ENCODE measurements at regions not wholly inside any gene's neighbourhood (a gene's known extent, or its start where the extent isn't known, plus 50 kb on each side); places are given as distances from the start of the nearest gene placed in this dataset.
A peak's percentile ranks its signal among the peaks of the same experiment; 100 is the strongest.
"Not testable (repeated sequence)": the region's sequence is repeated elsewhere in the genome, so short reads cannot be mapped to it uniquely, and the experiment has no call there.

DNA sequence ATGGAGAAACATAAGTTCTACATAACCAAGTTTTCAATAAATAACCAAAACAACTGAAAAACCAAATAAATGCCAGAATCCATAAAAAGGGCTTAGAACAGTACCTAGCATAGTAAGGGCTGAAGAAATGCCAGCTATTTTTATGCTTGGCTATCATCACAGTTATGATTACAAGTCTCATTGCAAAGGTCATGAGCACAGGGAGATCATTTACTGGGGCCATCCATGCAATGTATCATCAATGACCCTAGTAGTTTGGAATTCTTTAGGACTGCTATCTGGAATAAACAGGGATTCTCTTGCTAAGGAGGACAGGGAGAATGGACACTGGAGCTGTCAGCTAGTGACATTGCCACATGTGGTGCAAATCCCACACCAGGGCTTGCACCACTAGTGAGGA lies 92.5 kb upstream of the NAP1L1 start:
- peak; percentile 56 for DNase-seq

DNA sequence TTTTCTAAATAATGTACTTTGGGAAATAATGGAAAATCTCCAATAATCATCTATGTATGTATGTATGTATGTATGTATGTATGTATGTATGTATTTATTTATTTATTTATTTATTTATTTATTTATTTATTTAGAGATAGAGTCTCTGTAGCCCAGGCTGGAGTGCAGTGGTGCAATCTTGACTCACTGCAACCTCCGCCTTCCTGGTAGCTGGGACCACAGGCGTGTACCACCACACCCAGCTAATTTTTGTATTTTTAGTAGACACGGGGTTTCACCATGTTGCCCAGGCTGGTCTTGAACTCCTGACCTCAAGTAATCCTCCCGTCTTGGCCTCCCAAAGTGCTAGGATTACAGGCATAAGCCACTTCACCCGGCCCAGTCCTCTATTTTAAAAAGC lies 91.5 kb upstream of the NAP1L1 start:
- not testable (repeated sequence) for DNase-seq

DNA sequence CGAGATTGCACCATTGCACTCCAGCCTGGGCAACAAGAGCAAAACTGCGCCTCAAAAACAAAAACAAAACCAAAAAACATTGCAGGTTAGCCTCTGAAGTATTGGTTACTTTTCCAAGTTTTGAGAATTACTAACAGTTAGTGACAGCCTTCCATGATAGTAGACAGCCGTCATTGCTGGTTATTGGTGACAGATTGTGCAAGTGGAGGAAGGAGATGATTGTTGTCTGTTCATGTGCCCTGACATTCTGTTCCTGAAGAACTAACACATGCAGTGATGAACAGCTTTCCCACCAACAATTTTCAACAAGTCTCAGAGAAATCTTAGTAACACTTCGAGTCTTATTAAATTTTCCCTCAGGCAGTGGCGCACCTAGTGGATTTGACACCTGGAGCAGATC lies 89.3 kb upstream of the NAP1L1 start:
- no peak for DNase-seq

DNA sequence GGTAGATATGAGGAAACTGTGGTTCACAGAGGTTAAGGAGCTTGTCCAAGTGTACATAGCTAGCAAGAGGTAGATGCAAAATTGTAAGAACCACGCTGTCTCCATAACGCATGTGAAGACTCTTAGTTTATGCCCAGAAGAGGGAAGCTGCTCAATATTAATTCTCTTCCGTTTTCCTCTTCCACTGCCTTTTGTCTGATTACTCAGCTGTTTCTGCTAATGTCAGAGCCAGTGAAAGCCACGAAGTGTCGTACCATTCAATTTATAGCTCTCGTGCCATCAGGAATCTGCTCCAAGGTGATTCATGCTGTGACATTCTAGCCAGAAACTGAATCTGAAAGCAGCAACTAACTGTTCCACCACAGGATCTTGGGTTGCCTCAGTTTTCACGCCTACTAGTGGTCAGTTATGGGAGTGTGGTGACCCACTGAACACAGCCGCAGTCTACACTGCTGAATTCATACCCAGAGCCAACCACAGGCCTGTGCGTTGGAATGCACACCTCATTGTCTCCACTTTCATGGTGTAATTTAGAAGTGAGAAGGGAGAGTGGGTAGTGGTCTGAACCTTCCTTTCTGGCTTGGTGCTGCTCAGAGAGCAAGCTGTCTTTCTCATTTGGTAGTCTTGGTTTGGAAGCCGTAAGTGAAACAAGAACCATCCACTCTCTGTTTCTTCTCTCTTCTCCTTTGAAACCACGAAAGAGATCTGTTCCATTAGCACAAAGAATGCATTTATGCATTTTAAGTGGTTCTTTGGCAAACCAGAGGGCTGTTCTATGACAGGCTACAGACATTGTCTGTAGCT lies 74.2 kb upstream of the NAP1L1 start:
- peak; percentile 90 for DNase-seq

DNA sequence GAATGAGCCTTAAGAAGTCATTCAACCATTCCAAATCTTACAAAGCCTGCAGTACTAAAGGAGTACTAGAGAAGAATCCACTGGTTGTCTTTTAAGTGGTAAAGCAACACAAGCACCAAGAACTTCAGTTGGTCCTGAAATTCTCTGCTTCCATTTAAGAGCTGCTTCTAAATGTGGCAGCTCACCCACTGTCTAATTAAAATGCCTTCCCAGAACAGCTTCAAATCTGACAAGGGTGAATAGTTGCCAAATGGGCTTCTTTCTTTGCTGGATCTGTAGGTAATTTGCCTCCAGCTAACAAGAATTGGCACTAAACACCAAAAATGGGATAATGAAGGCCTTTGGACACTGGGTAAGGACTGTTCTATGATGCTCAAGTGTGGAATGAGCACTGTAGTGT lies 72.2 kb upstream of the NAP1L1 start:
- DNase-seq: no peak

DNA sequence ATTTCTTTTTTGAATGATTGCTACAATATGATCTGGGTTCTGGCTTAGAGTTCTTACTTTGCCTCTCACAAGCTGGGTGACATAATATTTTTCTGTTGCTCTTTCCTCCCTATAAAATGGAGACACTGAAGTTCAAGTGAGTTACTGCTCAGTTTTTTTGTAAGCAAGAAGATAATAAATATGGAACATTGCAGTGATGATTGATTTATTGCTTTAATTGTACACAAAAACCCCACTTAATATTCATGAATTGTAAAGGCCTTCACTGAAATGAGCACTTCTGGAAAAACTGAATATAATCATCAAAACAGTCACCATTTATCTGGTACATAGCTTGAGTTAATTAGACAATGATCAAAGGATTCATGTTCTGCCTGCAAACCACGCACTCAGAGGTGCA lies 71.8 kb upstream of the NAP1L1 start:
- no peak for DNase-seq

DNA sequence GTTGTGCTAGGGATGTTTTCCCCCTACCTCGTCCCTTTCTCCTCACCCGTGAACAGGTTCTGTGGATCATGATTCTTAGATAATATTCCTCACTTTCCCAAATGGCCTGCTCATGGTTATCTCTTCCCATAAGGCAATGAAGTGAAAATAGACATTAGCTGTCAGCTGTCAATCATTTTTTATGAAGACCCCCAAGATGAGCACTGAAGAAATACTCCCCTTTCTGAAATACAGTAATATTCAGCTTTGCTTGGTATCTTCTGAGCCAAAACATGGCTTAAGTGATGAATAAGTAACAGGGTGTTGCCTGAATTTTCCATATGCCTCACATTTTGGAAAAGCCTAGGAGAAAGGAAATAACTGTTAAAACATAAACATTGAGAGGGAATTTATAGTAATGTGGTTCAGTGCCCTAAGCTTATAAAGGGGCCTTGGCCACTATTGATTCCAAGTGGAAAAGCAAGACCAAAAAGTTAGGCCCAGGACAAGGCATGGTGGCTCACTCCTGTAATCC lies 70.7 kb upstream of the NAP1L1 start:
- DNase-seq: no peak

DNA sequence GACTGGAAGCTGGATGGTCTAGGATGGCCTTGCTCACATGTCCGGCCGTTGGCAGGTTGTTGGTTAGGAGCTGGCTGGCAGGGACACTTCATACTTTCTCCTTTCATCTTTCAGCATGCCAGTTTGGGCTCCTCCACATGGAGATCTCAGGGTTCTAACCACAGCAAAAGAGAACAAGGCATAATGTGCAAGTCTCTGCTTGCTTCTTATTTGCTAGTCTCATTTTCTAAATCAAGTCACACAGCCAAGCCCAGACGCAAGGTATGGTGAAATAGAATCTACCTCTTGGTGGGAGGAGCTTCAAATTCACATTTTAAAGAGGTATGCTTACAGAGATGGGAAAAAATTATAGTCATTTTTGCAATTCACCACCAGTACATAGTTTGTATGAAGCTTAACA lies 69.1 kb upstream of the NAP1L1 start:
- no peak for DNase-seq

DNA sequence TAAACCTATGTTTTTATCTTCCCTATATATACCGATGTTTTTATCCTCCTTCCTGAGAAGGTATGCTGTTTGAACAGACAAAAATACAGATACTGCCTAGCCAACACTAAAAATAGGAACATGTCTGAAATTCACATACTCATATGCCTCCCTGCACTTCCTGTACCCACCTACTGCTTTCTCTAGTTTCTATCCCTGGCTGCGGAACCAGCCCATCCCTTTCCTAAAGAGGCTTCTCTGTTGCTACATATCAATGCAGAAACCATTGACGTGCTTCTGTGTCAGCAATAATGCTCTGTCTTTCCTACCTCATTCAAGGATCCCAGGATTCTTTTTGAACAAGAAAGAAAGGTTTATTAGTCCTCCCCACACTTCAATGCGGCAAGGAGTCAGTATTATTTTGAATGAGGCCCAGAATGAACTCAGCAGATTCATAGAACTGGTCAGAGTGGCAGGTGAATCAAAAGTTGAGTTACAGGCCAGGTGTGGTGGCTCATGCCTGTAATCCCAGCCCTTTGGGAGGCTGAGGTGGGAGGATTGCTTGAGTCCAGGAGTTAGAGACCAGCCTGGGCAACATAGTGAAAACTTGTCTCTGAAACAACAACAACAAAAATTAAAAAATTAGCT lies 67.8 kb upstream of the NAP1L1 start:
- no peak for DNase-seq

DNA sequence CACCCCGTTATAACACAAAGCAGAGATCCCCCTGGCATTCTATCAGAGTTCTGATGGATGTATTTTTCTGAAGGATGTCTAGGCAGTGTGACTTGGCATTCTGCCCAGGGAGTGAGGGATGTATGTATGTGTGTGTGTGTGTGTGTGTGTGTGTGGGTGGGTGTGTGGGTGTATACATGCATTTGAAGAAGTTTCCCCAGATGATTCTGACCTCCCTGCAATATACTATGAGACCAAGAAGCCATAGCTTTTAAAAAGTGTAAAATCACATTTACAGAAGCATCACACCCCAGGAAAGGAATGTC lies 59.7 kb upstream of the NAP1L1 start:
- peak; percentile 51 for DNase-seq

DNA sequence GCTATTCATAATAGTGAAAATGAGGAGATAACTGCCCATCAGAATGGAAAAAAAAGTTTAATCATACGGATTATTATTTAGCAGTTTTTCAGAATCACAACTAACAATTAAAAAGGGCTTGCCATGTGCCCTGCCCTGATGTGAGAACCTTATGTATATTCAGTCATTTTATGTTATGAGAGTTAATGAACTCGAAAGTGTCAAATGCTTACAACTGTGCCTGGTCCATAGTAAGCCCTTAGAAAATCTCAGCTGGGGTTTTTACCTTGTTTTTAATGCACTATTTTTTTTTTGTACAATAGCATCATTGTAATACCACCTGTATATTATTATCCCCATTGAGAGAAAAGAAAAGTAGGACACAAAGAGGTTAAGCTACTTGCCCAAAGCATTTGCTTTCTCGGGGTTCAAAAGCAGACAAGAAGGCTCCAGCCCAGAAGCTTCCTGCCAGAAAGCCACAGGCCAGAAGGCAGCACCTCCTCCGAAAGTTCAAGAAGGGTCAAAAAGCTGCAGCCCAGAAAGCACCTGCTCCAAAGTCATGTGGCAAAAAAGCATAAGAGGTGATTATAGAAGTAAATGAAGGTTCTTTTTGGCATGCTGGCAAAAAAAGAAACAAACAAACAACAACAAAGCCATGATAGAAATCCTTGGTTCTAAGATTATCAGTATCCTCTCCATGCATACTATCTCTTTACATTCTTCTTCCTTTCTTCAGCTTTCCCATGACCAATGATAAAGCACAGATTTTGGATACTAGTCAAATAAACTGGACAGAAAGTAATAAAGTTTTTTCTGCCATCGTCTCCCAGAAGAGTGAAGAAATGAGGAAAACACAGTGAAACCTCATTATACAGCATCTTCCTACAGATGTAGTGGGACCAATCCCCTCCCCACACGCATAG lies 59.1 kb upstream of the NAP1L1 start:
- DNase-seq: no peak

DNA sequence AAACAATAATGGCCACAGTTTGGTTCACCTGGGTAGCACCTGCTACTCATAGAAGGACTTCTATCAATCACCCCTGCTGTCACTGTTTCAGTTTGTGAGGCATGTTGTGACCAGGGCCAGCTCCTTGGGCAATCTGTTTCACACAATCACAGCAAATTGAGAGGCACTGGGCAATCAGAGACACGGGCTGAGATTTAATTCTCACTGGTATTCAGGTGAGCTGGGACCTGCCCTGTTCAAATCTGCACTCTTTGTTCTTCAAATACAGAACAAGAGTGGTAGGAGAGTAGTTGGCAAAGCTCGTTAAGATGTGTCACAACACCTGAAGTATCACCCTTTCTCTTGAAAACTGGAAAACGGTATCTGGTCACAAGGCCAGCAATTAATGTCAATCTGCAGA lies 57.8 kb upstream of the NAP1L1 start:
- DNase-seq: no peak

DNA sequence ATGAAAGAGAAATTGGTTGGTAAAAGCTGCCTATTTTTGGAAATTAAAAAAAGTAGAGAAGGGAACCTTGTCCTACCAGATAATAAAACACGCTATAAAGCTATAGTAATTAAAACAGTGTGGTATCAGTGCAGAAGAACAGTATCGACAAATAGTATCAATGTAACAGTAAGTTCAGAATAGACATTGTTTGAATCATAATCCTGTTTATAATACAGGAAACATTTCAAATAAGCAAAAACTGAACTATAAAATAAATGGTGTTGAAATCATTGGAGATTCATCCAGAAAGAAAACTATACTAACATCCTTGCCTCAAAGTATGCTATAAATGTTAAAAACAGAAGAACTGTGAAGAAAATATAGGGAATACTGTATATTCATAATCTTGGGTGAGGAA lies 54.2 kb upstream of the NAP1L1 start:
- no peak for DNase-seq

DNA sequence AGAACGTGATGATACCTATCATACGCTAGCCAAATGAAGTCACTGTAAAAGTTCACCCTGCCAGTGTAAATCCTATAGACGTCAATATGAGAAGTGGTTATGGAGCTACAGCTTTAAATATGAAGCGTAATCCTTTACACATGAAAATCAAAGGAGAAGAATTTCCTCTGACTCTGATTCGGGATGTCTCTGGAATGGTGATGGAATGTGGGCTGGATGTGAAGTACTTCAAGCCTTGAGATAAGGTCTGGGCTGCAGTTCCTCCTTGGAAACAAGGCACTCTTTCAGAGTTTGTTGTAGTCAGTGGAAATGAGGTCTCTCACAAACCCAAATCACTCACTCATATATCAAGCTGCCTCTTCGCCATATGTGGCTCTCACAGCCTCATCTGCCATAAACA lies 53.1 kb upstream of the NAP1L1 start:
- no peak for DNase-seq

DNA sequence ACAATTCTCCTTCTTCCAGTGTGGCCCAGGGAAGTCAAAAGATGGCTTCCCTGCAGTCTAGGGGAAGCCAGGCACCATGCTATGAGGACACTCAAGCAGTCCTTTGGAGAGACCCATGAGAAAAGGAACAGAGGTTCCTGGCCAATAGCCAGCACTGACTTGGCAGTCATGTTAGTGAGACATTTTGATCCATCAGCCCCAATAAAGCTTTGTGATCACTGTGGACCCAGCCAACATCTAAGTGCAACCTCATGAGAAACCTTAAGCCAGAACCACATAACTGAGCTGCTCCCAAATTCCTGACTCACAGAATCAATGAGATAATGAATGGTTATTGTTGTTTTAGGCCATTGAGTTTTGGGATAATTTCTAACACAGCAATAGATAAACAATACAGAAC lies 51.0 kb upstream of the NAP1L1 start:
- DNase-seq: no peak

All from EL (cell line).